DND-41 (cell line): ENCODE measurements at regions not wholly inside any gene's neighbourhood (a gene's known extent, or its start where the extent isn't known, plus 50 kb on each side); places are given as distances from the start of the nearest gene placed in this dataset.

Experiments
- ATAC-seq: fragments of 200-7000 bp; cut with Tn5 transposase; 3 replicates; pipeline ENCODE4 v1.9.1; 2021; ENCODE audit warnings: low read depth; ENCODE audit not compliant: insufficient read depth
- DNase-seq: peaks from one replicate; pipeline ENCODE4 v3.0.0-alpha.2; 2020
- H2AFZ ChIP-seq: 2 replicates; pipeline ENCODE4 v1.6.0; 2012; ENCODE audit warnings: low read depth, low read length
- H3K27ac ChIP-seq: 2 replicates; pipeline ENCODE4 v1.5.1; 2012; ENCODE audit warnings: low read length, inconsistent platforms
- H3K27me3 ChIP-seq: fragments of 200-600 bp; sonication (generic); 2 replicates; pipeline ENCODE4 v1.6.0; 2012; ENCODE audit warnings: low read length, mild to moderate bottlenecking, inconsistent platforms; ENCODE audit not compliant: insufficient read depth, poor library complexity
- H3K36me3 ChIP-seq: 2 replicates; pipeline ENCODE4 v1.5.1; 2012; ENCODE audit warnings: low read length, inconsistent platforms; ENCODE audit not compliant: insufficient read depth
- H3K4me1 ChIP-seq: 2 replicates; pipeline ENCODE4 v1.5.1; 2012; ENCODE audit warnings: mild to moderate bottlenecking, low read length; ENCODE audit not compliant: insufficient read depth
- H3K4me2 ChIP-seq: 2 replicates; pipeline ENCODE4 v1.6.0; 2012; ENCODE audit warnings: mild to moderate bottlenecking, moderate library complexity, low read length, inconsistent platforms; ENCODE audit not compliant: insufficient read depth
- H3K4me3 ChIP-seq, 2 experiments: fragments of 200-600 bp in 1 of 2; shearing (Covaris generic) in 1 of 2; 2 replicates each; pipeline ENCODE4 v1.5.1; 2012 to 2016; ENCODE audit warnings: inconsistent platforms in 2 of 2, low read length in 2 of 2, mild to moderate bottlenecking in 2 of 2, low read depth in 1 of 2, moderate library complexity in 1 of 2
- H3K79me2 ChIP-seq: 2 replicates; pipeline ENCODE4 v1.6.0; 2012; ENCODE audit warnings: low read length, inconsistent platforms; ENCODE audit not compliant: insufficient read depth
- H3K9ac ChIP-seq: 2 replicates; pipeline ENCODE4 v1.6.0; 2012; ENCODE audit warnings: low read depth, mild to moderate bottlenecking, inconsistent platforms, low read length, moderate library complexity
- H3K9me3 ChIP-seq: 2 replicates; pipeline ENCODE4 v1.5.1; 2012; ENCODE audit warnings: low read length, moderate library complexity, mild to moderate bottlenecking, inconsistent platforms; ENCODE audit not compliant: insufficient read depth, severe bottlenecking
- H4K20me1 ChIP-seq: 2 replicates; pipeline ENCODE4 v1.6.0; 2012; ENCODE audit warnings: low read length; ENCODE audit not compliant: insufficient read depth
- CTCF ChIP-seq: IDR thresholded peaks from 2 replicates; pipeline ENCODE4 v1.5.1; 2012; ENCODE audit warnings: borderline replicate concordance, low read length, moderate library complexity, mild to moderate bottlenecking; ENCODE audit not compliant: poor library complexity, severe bottlenecking; ENCODE audit errors: extremely low read depth
- EZH2 ChIP-seq: IDR thresholded peaks from 3 replicates; pipeline ENCODE4 v1.6.1; 2012; ENCODE audit warnings: borderline replicate concordance, low read depth, mild to moderate bottlenecking, moderate library complexity, low read length, inconsistent platforms; ENCODE audit not compliant: severe bottlenecking

- Histone ChIP-seq H3K4me1 (no peaks in the 10 kb centered on the region), H3K9me3 (no peaks in the 10 kb centered on the region), H2AFZ (no peak overlapping the region), H3K9ac (no peak overlapping the region), H4K20me1 (no peaks in the 10 kb centered on the region), H3K79me2 (no peaks in the 10 kb centered on the region), H3K36me3 (no peaks in the 10 kb centered on the region), H3K4me2 (no peak overlapping the region), H3K27me3 (no peaks in the 10 kb centered on the region), H3K27ac (no peak overlapping the region), H3K4me3 (no peak overlapping the region)
- TF ChIP-seq CTCF (no peak), EZH2 (no peak)
- DNase-seq (no peak), ATAC-seq (no peak)
These were observed 481.3 kb downstream of the PIK3C3 start for GRCh38 chr18:42436222-42436765.

GRCh38 chr18:42437001-42437400, 482.0 kb downstream of the PIK3C3 start:
- no peak for TF ChIP-seq CTCF
- TF ChIP-seq EZH2 = no peak
- Histone ChIP-seq H4K20me1 (no peaks in the 10 kb centered on the region), H3K27me3 (no peaks in the 10 kb centered on the region), H3K9ac (no peak overlapping the region), H3K9me3 (no peaks in the 10 kb centered on the region), H3K36me3 (no peaks in the 10 kb centered on the region), H3K4me3 (no peak overlapping the region), H3K4me2 (no peak overlapping the region), H3K27ac (no peak overlapping the region), H3K4me1 (no peaks in the 10 kb centered on the region), H3K79me2 (no peaks in the 10 kb centered on the region), H2AFZ (no peak overlapping the region)
- ATAC-seq (no peak), DNase-seq (no peak)

GRCh38 chr18:42437646-42438045, 482.6 kb downstream of the PIK3C3 start:
- Histone ChIP-seq H3K79me2 (no peaks in the 10 kb centered on the region), H3K36me3 (no peaks in the 10 kb centered on the region), H3K4me1 (no peaks in the 10 kb centered on the region), H4K20me1 (no peaks in the 10 kb centered on the region), H3K9ac (no peak overlapping the region), H3K4me3 (no peak overlapping the region), H3K27ac (no peak overlapping the region), H3K27me3 (no peaks in the 10 kb centered on the region), H3K4me2 (no peak overlapping the region), H2AFZ (no peak overlapping the region), H3K9me3 (no peaks in the 10 kb centered on the region)
- ATAC-seq (no peak), DNase-seq (no peak)
- TF ChIP-seq EZH2 (no peak), CTCF (no peak)

GRCh38 chr18:42442656-42443055, 487.6 kb downstream of the PIK3C3 start:
- no peaks in the 10 kb centered on the region for H3K4me1 ChIP-seq
- H4K20me1 ChIP-seq = no peaks in the 10 kb centered on the region
- no peak overlapping the region for H3K9ac ChIP-seq
- H3K9me3 ChIP-seq = peaks cover 11% of the 10 kb centered on the region
- H3K4me2 ChIP-seq = no peak overlapping the region
- no peak overlapping the region for H2AFZ ChIP-seq
- no peak overlapping the region for H3K27ac ChIP-seq
- no peak for ATAC-seq
- DNase-seq = no peak
- no peaks in the 10 kb centered on the region for H3K27me3 ChIP-seq
- no peaks in the 10 kb centered on the region for H3K36me3 ChIP-seq
- H3K4me3 ChIP-seq = no peak overlapping the region
- no peak for TF ChIP-seq EZH2
- no peak for TF ChIP-seq CTCF
- H3K79me2 ChIP-seq = no peaks in the 10 kb centered on the region
